AML-193 (cell line): ENCODE measurements at regions not wholly inside any gene's neighbourhood (a gene's known extent, or its start where the extent isn't known, plus 50 kb on each side); places are given as distances from the start of the nearest gene placed in this dataset.
A peak's percentile ranks its signal among the peaks of the same experiment; 100 is the strongest.

Source experiments
- DNase-seq, 2 experiments: peaks; one replicate each; lab custom pipeline; 2025; lab: John Stamatoyannopoulos, UW

DNA sequence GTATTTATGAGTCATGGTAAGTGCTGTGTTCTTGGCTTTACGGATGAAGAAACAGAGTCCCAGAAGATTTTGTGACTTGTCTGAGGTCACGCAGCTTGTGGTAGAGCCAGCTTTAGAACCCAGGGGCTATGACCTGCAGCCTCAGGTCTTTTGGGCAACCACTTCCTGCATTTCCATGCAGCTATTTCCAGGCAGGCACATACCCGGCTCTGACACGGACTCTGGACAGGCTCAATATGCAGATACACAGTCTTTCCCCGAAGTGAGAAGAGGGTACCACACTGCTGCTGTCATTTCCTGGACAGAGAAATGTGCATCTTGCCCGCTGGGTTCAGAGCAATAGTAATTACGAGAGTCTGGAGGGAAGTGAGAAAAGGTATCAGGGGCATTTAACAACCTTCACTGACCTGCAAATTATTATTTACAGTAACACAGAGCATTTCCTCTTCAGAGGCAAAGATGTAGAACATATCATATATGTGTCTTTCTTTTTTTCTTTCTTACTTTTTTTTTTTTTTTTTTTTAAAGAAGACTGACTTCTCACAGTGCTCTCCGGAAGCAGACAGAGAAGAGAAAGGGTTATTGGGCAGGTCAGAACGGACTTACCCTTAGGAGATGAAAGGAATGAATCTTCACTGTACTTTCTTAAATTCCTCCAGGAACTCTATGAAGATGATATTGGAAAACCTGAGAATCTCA, 185.1 kb downstream of the CLIC5 start:
- DNase-seq = peak; percentile 37 to 47

DNA sequence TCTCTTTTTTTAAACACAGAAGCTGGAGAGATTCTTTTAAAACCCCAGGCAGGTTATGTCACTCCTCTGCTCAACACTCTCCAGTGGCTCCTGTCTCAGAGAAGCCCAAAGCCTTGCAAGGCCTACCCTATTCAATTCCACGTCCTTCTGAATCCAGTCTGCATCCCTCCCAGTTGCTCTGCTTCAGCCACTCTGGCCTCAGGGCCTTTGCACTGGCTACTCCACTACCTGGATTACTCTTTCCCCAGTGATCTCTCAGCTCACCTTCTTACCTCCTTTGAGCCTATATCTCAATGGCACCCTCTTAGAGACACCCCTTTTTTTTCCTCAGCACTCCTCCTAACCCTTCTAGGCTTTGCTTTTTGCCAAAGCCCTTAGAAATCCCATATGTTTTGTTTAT, 185.8 kb downstream of the CLIC5 start:
- DNase-seq = no peak

DNA sequence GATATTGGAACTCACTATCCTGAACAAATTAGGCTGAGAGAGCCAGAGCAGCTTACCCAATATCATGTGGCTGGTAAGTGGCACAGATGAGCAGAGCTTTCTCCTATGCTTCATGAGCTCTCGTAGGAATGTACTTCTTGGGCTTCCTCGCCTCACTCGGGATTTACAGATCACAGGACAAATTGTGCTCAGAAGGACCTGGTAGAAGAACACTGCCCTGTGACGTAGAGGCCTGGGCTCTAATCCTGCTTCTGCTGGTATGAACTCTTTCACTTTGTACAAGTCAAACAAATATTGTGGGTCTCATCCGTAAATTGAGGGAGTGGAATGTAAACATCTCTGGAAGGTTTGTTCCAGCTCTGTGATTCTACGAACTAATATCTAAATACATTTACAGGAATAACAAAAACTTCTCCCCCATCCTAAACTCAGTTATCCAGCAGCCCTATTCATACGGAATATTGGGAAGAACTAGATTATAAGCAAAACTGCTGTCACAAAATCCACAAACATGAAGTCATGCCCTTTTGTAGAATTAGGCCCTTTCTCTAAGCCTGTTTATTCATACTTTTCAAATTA, 187.6 kb downstream of the CLIC5 start:
- no peak for DNase-seq

DNA sequence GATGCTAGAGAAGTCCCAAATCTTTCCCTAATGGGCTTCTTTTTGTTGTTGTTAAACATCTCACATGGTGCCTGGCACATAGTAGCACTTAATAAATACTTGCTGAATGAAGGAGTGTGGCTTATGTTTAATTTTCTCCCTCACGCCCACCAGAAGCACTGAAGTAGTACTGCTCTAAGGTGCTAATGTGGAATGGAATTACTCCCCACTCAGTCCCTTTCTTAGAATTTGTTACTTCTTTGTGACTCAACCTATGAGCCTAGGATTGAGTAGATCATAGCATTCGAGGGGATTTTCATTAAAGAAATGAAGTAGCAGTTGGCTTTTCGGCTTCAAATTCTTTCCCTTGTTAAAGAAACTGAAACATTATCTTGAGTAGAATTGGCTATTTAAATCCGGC, 192.8 kb downstream of the CLIC5 start:
- DNase-seq = no peak

DNA sequence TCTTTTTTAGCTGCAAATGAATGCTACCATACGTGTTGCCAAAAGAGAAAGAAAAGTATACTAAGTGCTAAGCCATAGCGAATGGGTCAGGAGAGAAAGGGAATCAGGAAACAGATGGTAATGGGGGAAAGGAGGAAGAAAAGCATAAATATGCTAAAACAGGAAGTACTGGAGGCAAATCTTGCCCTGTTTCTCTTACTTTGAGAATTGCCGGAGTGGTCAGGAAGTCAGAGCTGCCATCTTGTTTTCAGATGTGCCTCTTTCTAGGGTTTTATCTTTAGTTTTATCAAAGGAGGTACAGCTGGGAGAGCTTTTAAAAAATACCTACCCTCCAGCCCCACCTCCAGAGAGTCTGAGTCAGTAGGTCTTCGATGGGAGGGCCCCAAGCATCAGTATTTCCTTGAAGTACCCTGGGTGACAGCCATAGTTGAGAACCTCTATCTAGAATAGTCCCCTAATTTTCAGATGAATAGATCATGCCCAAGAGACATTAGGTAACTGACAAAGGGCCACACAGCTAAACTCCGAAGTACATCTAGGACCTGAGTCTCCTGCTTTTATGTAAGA, 193.3 kb downstream of the CLIC5 start:
- peak in 1 of 2 experiments; percentile 9 for DNase-seq

DNA sequence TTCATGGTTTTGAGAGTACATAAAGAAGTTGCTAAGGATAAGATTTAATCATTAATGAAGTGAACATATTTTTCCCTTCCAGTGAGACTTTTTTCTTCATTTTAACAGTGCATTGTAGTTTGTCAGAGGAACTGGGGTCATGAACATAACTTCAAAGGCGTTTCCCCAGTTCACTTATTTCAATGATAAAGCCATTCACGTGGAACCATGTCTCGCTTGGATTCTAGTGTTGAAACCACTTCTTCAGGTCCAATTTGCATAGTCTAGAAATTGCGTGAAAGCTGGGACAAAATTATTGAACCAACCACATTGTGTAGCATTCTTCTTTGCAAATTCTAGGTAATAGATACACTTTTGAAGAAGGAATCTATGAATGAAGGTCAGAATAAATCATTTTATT, 197.0 kb downstream of the CLIC5 start:
- DNase-seq = no peak

DNA sequence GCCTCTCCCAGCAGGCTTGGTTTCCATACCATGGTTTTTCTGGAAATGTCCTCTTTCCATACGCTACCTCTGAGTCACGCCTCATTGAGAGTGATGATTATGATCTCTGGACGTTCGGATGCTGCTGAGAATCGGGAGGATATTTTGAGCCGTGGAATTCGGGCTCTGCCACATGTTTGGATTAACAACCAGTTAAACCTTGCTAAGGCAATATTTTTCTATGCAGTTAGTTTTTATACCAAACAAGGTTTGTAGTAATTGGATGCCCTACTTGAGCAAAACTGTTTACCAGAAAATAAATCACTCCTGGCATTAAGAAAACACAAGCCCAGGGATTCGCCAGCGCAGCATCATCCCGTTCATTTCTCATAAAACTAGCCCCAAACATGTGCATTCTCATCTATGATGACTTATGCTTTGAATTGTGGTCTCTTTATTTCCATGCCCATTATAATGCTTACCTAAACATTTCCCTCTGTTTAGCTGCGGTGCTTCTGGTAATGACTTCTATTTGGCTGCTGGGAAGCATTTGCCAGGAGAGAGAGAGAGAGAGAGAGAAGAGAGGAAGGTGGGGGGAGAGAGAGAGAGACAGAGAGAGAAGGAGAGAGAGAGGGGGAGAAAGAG, 198.9 kb downstream of the CLIC5 start:
- no peak for DNase-seq

DNA sequence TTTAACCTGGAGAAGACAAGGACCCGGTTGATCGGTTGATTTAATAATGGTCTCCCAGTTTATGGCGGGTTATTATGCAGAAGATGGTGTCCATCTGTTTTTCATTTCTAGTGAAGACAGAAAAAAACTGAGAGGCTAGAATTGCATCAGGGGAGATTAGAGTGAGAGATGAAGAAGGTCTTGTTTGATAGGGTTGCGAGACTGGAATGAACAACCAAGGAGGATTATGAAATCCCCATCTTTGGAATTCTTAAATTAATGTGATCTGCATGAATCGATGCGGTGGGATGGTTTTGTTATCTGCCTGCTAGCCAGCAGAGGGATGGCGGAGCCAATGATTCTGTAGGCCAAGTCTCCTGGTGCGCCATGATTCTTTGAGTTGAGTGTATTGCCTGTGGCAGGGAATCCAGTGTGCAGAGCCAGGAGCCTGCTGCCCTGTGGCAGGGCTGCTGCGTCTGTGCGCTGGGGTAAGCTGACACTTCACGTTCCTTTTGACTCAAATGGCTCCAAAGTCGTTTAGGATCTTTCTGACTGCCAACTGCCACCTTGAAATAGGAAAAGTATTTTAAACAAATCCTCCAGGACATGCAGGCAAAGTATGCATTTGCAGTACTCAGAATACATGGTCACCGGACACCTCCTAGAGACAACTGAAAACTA, 200.1 kb downstream of the CLIC5 start:
- no peak for DNase-seq

DNA sequence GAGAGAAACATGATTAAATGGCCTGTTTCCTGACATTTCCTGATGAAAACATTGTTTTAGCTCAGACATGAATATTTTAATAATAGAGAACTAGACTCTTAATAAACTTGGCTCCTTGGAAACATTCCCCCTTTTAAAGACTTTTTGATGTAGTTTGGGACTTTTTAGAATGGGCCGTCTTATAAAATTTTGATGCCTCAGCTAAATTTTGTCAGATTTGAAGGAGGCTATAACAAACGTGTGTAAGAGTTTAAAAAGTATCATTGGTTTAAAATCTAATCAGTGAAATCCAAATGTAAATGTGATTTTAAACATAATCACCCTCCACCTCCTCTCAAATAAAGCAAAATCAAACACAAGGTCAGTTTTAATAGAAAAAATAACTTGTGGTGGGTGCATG, 200.9 kb downstream of the CLIC5 start:
- no peak for DNase-seq

DNA sequence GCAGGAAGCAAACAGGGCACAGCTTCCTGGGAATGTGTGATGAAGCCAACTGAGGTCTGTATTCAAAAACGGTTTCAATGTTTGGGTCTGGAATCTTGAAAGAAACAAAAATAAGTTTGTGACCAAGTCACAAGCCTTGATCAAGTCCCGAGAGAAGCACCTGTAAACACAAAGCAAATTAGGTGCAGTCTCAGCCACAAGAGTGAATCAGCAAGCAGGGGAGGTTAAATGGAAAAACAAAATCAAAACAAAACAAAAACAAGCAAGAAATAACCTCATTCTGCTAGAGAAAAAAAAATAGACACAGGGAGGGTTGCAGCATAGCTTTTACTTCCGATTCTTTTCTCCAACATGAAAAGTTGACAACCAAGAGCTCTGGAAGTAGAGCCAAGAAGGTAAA, 201.7 kb downstream of the CLIC5 start:
- DNase-seq = no peak

DNA sequence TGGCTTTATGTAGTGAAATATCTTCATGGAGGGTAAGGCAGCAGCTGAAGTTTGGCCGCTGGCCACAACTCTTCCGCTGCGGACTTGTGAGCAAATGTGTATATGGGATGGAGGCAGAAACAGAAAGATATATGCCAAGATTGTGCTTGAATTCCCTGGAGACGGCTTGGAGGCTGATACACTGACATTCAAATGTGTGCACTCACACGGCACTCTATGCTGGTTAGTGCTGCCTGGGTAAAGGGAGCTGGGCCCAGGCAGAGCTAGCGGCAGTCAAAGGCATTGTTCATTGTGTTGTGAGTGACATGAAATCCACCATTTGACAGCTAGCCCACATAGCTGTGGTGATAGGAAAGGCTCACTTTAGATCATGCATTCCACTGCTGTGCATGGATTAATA, 202.7 kb downstream of the CLIC5 start:
- no peak for DNase-seq

DNA sequence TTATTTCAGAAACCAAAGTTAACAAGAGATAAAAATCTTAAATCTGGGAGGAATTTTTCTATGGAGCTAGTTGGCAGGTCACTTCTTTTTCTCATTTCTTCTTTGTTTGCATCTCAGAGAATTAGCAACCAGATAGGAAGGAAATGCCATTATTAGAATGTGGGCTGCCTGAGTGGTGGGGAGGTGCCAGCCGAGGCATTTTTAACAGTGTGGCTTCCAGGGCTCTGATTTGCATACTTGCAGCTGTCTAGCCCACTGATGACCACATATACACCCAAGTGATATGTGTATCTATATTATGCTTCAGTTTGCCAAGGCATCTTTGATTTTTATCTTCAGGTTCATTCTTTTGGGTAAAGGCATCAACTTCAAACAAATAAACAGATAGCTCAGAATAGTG, 206.7 kb downstream of the CLIC5 start:
- no peak for DNase-seq

DNA sequence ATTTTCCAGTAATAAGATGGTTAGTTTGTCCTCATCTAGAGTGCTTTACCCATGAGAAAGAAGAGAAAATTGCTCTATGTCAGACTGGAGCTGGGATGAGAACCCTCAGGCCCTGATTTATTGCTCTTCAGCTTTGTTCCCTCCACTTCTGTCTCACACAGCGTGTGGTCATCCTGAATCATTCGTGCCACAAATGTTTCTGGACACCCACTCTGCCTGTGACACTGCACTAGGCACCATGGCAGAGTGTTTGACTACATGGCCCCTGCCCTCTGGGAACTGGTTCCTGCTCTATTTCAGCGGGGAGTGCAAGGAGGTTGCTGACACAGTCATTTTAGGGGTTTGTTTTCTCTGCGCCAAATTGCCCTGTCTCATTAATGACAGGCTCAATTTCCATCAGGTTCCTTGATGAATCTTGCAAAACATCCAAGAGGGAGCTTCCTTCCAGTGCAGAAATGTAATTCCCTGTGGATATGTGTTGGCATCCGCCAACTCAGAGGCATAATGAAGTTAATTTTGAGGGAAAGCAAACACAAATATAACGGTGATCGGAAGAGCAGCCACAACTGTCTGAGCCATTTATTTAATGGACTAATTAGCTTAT, 207.5 kb downstream of the CLIC5 start:
- DNase-seq = no peak

DNA sequence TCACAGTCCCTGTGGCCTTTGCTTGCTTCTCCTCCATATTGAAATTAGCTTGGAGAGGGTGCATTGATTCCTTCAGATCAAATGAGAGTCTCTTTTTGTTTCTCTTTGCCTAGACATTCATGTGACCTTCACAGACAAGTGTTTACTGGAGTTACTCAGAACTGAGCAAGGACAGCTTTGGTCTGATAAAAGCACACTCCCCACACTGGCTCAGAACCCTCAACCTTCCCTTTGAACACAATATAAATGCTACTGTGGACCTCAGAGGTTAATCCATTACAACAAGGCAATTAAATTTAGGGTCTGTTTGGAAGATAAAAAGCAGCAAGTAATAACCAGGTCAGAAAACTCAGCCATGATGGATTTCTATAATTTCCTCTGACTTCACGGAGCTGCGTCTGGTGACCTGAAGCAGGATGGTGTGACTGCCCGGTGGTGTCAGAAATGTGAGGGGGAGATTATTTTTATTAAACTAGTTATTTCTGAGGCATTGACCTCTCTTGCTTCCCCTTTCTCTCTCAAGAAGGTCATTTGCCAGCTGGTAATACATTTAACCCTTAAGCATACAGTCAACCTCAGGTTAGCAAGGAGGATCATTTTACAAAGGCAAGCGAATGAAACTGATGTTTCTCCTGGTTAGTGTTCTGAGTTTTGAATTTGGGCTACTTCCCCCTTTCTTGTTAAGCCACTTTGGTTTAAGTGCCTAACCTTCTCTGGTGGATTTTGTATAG, 208.2 kb downstream of the CLIC5 start:
- DNase-seq = no peak

DNA sequence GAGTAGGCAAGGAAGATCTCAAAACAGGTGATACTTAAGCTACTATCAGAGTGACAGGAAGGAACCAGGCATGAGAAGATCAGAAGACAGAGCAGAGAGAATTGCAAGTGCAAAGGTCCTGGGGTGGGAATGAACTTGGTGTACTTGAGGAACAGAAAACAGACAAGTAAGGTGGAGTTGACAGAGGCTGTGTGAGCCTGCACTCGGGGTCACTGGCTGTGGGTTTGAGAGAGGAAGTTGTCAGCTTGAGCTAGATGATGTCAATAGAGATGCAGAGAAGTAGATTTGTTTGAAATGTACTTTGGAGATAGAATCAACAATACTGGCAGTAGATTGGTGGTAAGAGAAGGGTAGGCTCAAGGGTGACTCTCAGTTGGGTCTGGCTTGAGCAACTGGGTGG, 209.5 kb downstream of the CLIC5 start:
- no peak for DNase-seq

DNA sequence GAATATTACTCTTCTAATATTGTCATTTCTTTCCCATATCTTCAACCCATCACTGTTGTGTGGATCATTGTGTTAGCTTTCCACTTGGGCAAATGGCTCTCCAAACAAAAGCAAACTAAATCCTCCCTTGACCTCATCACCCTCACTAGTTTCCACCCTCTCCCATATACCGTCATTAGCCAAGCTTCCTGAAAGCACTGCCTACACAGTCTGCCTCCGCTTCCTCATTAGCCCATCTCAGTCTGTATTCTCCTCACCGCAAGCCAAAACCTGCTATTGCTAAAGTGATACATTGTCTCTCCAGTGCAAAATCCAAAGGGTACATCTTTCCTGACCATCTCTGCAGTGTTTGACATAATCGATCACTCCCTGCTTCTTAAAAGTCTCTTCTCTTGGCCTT, 212.6 kb downstream of the CLIC5 start:
- no peak for DNase-seq

DNA sequence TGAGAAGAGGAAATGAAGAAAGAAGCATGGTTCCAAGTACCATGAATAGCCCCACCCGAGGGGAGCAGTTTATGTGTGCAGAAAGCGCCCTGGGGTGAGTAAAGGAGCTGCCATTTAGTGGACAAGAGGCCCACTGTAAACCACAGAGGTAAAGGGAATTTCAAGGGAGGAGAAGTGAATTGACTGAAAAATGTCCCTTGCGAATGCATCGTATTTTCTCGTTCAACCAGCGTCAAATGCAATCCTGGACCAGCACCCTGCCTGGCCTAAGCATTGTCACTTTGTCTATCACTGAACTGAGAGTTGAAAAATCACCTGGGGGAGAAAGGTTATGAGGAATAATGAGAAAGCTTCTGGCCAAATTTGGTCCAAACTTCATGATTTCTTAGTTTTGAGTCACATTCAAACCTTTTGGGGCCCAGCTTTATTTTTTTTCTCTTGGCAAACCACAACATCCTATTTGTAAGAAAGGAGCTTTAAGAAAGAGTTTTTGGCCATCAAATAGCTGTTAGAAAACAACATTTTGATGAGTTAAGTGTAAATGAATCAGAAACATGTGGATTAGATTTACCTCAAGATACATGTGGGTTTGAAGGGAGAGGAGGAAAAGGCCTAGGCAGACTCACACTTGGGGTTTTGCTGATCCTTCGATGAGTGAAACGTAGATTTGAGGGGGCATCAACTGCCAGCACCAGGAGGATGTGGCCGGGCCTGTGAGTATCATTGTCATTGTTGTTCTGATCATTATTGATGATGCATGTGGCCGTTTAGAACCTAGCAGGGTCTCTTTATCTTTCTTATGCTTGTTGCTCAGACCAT, 214.0 kb downstream of the CLIC5 start:
- no peak for DNase-seq

DNA sequence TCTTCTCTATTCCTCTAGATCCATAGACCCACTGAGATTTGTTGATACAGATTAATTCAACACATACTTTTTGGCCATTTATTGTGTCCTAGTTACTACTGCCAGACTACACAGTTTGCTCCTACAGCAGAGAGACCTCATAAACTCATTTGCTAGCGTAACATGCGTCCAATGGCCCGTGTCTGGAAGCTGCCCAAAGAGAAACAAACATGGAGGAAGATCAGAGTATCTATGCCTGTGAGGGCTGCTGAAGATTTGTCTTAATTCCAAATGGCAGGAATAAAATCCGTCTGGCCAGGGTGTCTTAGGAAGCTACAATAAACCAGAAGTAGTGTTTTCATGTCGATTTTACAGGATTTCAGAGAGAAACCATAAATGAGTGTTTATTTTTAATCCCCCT, 214.7 kb downstream of the CLIC5 start:
- no peak for DNase-seq

DNA sequence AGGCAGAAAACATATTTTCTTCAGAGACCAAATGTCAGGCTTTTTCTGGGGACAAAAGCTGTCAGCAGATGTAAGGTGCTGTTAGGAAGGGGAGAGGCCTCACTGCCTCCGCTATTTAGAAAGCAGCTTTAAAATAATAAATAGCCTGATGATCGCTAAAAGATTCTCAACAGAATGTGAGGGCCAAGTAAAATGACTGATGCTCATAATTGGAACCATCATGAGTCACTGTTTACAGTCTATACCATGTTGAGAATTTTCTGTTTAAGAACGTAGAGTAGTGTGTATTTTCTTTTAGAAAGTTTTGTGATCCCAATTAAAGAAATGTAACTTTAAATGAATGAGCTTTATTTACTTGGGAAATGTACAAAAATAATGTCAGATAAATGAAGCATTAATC, 220.0 kb downstream of the CLIC5 start:
- no peak for DNase-seq

DNA sequence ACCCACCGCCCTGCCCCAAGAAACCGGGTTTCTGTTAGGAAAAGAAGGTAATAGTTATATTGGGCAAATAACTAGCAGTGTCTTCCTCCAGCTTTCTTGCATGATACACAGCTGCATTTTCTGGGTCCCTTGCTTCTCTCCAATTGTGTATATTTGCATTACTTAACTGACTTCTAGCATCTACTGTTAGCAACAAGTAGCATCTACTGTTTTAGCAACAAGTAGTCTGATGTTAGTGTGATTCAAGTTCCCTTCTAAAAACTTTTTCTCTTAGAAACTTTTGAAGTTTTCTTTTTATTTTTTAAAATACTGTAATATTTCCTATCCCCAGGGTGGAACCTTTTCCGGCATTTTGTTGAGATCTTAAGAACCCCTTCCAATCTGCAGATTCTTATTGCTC, 221.2 kb downstream of the CLIC5 start:
- no peak for DNase-seq
